ENCODE measurements at regions not wholly inside any gene's neighbourhood (a gene's known extent, or its start where the extent isn't known, plus 50 kb on each side); places are given as distances from the start of the nearest gene placed in this dataset.

DNA sequence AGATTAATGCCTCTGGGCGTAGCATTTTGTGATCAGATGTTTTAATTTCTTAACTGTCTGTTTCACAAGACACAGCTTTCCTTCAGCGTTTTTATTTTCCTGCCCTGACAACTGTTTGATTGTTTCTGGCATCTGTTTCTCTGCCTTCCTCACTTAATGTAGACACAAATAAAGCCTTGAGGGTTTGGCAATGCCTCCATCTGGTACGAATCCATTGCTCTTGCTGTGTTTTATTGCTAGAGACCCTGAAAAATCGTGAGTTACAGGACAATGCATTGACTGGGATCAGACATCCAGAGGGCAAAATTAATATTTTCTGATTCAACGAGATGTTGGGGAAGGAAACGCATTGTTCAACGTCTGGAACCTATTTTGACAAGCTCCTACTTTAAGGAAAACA, 363.5 kb downstream of the MRPL39 start (continued):
- TF ChIP-seq KDM4A (IDR thresholded peaks at IDR 0.05; ENCODE audit: low read depth, low read length, severe bottlenecking) (no peak), SRF (IDR thresholded peaks at IDR 0.05; ENCODE audit: low read depth, low read length) (no peak), CTBP2 (IDR thresholded peaks at IDR 0.05; ENCODE audit: borderline replicate concordance, insufficient read depth, insufficient read length, low read length) (no peak), MAFK (IDR thresholded peaks at IDR 0.05; ENCODE audit: low read depth, low read length) (no peak)
- TF ChIP-seq, protein P1, sequence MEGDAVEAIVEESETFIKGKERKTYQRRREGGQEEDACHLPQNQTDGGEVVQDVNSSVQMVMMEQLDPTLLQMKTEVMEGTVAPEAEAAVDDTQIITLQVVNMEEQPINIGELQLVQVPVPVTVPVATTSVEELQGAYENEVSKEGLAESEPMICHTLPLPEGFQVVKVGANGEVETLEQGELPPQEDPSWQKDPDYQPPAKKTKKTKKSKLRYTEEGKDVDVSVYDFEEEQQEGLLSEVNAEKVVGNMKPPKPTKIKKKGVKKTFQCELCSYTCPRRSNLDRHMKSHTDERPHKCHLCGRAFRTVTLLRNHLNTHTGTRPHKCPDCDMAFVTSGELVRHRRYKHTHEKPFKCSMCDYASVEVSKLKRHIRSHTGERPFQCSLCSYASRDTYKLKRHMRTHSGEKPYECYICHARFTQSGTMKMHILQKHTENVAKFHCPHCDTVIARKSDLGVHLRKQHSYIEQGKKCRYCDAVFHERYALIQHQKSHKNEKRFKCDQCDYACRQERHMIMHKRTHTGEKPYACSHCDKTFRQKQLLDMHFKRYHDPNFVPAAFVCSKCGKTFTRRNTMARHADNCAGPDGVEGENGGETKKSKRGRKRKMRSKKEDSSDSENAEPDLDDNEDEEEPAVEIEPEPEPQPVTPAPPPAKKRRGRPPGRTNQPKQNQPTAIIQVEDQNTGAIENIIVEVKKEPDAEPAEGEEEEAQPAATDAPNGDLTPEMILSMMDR (IDR thresholded peaks at IDR 0.05; ENCODE audit: control extremely low read depth in 1 of 3, insufficient read depth in 1 of 3, low read depth in 1 of 3, low read length in 3 of 3) = no peak
